ENCODE measurements at regions not wholly inside any gene's neighbourhood (a gene's known extent, or its start where the extent isn't known, plus 50 kb on each side); places are given as distances from the start of the nearest gene placed in this dataset.
"Not testable (repeated sequence)": the region's sequence is repeated elsewhere in the genome, so short reads cannot be mapped to it uniquely, and the experiment has no call there.

DNA sequence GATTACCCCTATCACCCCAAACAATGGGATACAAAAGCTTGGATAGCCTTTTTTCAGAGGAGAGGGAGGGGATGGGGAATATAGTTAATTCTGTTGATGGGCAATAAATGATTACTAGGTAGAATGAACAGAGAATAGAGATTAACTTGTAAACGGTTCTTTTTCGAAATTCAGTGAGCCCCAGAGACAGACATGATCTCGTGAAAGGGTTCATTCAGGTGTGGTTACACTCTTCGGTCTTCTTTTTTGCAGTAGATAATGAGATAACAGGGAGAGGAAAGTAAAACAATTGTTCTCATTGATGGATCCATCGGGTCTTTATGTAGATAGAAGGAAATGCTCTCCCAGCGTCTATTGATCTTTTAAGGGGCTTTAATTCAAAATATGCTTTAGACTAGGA, 69.3 kb upstream of the RASSF8 start:
- 62 to 76% (median 69%) methylated on average over 6 of the region's 6 CpGs for whole genome bisulfite sequencing, 4 donors
- no peak for ATAC-seq
- H3K4me1 ChIP-seq: no peaks in the 10 kb centered on the region

DNA sequence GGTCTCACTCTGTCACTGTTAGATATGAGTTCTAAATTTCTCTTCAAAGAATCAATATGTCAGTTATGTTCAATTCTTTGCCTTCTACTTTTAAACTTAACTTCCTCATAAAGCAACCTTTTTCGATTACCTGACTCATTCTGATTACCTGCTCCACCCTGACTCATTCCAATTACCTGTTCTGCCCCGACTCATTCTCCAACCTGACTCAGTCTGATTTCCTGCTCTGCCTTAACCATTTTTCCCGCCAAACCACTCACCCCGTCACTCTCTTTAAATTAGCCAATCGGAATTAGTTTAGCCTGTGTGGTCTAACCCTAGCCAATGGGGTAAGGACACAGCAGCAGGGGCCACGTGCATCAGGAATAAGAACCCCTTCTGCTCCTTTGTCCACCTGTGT, 67.4 kb upstream of the RASSF8 start:
- H3K4me3 ChIP-seq; H3K9me3 ChIP-seq; H3K27ac ChIP-seq; H3K36me3 ChIP-seq; DNase-seq; H3K4me1 ChIP-seq; H3K27me3 ChIP-seq; ATAC-seq; intact Hi-C loops (cut with DNase I): not testable (repeated sequence)
- 89 to 92% (median 91%) methylated on average over 6 of the region's 6 CpGs for WGBS, 4 donors

More for the DNA sequence above, 69.3 kb upstream of the RASSF8 start:
- Histone ChIP-seq H3K36me3 (no peaks in the 10 kb centered on the region), H3K4me3 (no peak overlapping the region), H3K27ac (no peak overlapping the region), H3K9me3 (peaks cover 0 to 10% (median 0%) of the 10 kb centered on the region in 12 donors), H3K27me3 (no peaks in the 10 kb centered on the region)
- no peak for TF ChIP-seq POLR2A (IDR thresholded peaks at IDR 0.05)
- TF ChIP-seq, protein P1, sequence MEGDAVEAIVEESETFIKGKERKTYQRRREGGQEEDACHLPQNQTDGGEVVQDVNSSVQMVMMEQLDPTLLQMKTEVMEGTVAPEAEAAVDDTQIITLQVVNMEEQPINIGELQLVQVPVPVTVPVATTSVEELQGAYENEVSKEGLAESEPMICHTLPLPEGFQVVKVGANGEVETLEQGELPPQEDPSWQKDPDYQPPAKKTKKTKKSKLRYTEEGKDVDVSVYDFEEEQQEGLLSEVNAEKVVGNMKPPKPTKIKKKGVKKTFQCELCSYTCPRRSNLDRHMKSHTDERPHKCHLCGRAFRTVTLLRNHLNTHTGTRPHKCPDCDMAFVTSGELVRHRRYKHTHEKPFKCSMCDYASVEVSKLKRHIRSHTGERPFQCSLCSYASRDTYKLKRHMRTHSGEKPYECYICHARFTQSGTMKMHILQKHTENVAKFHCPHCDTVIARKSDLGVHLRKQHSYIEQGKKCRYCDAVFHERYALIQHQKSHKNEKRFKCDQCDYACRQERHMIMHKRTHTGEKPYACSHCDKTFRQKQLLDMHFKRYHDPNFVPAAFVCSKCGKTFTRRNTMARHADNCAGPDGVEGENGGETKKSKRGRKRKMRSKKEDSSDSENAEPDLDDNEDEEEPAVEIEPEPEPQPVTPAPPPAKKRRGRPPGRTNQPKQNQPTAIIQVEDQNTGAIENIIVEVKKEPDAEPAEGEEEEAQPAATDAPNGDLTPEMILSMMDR (IDR thresholded peaks at IDR 0.05): no peak
- intact Hi-C loops (cut with DNase I): no loop called here
- DNase-seq: no peak

DNA sequence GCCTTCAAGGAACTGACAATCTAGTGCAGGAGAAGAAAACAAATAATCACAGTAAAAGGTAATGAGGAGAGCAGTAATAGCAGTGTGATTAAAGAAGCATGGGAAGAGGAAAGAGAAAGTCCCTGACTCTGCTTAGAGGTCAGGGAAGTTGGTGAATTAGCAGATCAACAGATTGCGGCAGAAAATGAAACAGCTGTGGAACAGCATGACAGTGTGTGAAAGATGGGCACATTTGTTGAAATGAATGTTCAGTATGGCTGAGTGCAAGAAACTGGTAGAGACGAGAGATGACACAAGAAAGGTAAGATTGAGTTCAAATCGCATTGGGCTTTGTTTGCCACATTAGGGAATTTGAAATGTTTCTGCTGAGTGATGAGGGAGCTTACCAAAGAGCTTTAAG, 63.7 kb upstream of the RASSF8 start:
- H3K27ac ChIP-seq: no peak overlapping the region
- peaks cover 0 to 19% (median 0%) of the 10 kb centered on the region in 12 donors for H3K9me3 ChIP-seq
- ATAC-seq (no peak), DNase-seq (no peak)
- no peaks in the 10 kb centered on the region for H3K4me1 ChIP-seq
- H3K4me3 ChIP-seq: no peak overlapping the region
- TF ChIP-seq, protein P1 (IDR thresholded peaks at IDR 0.05): no peak
- no peak for TF ChIP-seq POLR2A (IDR thresholded peaks at IDR 0.05)
- 82 to 89% (median 84%) methylated on average over 3 of the region's 3 CpGs for WGBS, 4 donors
- intact Hi-C loops (cut with DNase I): no loop called here
- no peaks in the 10 kb centered on the region for H3K36me3 ChIP-seq
- no peaks in the 10 kb centered on the region for H3K27me3 ChIP-seq

DNA sequence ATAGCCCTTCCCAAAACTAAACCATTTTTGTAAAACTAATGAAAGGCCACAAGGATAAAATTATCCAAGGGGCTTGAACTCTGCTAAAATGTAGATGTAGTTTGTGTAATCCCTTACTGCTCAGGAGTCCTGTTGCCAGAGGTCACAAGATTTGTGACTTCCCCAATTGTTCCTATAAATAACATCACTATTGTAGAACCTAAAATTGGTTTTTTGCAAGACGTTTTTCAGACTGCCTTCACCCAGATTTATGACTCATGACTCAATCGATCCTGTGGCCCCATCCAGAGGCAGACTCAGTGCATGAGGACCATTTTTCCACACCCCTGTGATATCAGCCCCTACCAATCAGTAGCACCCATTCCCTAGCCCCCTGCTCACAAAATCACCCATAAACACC, 61.5 kb upstream of the RASSF8 start:
- Histone ChIP-seq H3K36me3 (no peaks in the 10 kb centered on the region), H3K4me1 (no peaks in the 10 kb centered on the region), H3K9me3 (peaks cover 0 to 19% (median 0%) of the 10 kb centered on the region in 12 donors), H3K27ac (no peak overlapping the region), H3K27me3 (no peaks in the 10 kb centered on the region), H3K4me3 (no peak overlapping the region)
- no peak for DNase-seq
- intact Hi-C loops (cut with DNase I): no loop called here
- WGBS, 4 donors: 69 to 74% (median 72%) methylated on average over 2 of the region's 2 CpGs
- TF ChIP-seq, protein P1 (IDR thresholded peaks at IDR 0.05): no peak
- no peak for TF ChIP-seq POLR2A (IDR thresholded peaks at IDR 0.05)
- ATAC-seq: no peak

DNA sequence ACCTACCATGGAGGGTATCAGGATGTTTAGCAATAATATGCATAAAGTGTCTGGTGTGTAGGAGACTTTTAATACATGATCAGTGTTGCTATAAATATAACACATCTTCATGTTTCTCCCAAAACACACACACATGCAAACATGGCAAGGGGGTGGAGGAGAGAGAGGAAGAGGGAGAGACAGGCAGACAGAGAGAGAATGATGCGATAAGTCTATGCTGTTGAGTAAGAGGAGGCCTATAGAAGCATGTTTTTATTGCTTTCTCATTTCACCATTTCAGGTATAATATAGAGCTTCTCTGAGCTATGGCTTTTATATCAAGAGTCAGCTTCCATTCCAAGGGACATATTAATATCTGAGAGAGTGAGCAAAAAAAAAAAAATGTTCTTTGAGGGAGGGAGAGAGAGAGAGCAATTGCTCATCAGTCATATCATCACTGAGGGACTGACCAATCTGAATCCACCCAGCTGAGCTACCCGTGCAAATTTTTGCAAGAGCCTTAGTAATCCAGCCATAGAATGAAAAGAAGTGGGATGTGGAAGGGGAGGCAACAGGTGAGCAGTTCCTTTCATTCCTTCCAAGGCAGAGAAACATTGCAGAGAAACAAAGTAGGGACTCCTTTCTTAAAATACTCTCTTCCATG, 54.8 kb upstream of the RASSF8 start:
- intact Hi-C loops (cut with DNase I): no loop called here
- DNase-seq (no peak), ATAC-seq (no peak)
- TF ChIP-seq, protein P1 (IDR thresholded peaks at IDR 0.05): no peak
- no peak for TF ChIP-seq POLR2A (IDR thresholded peaks at IDR 0.05)
- Histone ChIP-seq H3K9me3 (no peaks in the 10 kb centered on the region), H3K4me3 (no peak overlapping the region), H3K27me3 (no peaks in the 10 kb centered on the region), H3K4me1 (no peaks in the 10 kb centered on the region), H3K36me3 (no peaks in the 10 kb centered on the region), H3K27ac (no peak overlapping the region)
- WGBS, 4 donors: 74 to 84% (median 81%) methylated on average over 2 of the region's 2 CpGs

Measured in heart left ventricle (tissue), 16 donors.